Fibroblast of pulmonary artery (primary cell): ENCODE measurements at regions not wholly inside any gene's neighbourhood (a gene's known extent, or its start where the extent isn't known, plus 50 kb on each side); places are given as distances from the start of the nearest gene placed in this dataset.

Experiments used
- DNase-seq: peaks from one replicate; pipeline ENCODE4 v3.0.0-alpha.2; 2010; ENCODE audit warnings: low read depth
- H3K4me3 ChIP-seq: replicated peaks from 2 replicates; pipeline ENCODE4 v1.5.1; 2011; ENCODE audit warnings: low read depth, mild to moderate bottlenecking, control low read depth, low read length, moderate library complexity
- TF ChIP-seq, protein P1 (sequence below): IDR thresholded peaks from 2 replicates; pipeline ENCODE4 v1.5.1; 2011; ENCODE audit warnings: mild to moderate bottlenecking, control low read depth, low read length, inconsistent platforms; ENCODE audit errors: missing control alignments

DNA sequence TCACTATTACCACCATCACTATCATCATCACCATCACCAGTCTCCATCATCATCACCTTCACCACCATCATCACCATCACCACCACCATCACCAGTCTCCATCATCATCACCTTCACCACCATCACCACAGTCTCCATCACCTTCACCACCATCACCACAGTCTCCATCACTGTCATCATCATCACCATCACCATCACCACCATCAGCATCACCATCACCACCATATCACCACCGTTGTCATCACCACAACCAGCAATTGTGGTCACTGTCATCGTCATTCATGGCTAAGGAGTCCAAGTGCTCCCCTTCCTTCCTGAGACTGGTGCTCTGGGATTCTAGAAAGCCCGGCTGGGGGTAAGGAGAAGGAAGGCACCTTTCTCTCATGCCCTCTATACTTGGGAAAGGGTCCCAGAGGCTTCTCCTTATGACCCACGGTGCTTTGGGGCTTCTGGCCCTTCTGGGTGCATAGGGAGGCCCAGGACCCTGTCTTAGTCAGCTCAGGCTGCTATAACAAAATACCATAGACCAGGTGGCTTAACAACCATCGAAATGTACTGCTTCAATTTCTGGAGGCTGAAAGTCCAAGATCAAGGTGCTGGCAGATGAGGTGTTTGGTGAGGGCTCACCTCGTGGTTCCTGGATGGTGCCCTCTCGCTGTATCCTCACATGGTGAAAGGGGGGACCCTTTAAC is 93.4 kb upstream of the GSE1 start:
- TF ChIP-seq, protein P1, sequence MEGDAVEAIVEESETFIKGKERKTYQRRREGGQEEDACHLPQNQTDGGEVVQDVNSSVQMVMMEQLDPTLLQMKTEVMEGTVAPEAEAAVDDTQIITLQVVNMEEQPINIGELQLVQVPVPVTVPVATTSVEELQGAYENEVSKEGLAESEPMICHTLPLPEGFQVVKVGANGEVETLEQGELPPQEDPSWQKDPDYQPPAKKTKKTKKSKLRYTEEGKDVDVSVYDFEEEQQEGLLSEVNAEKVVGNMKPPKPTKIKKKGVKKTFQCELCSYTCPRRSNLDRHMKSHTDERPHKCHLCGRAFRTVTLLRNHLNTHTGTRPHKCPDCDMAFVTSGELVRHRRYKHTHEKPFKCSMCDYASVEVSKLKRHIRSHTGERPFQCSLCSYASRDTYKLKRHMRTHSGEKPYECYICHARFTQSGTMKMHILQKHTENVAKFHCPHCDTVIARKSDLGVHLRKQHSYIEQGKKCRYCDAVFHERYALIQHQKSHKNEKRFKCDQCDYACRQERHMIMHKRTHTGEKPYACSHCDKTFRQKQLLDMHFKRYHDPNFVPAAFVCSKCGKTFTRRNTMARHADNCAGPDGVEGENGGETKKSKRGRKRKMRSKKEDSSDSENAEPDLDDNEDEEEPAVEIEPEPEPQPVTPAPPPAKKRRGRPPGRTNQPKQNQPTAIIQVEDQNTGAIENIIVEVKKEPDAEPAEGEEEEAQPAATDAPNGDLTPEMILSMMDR, result no peak
- H3K4me3 ChIP-seq, result no peak overlapping the region
- DNase-seq, result no peak

DNA sequence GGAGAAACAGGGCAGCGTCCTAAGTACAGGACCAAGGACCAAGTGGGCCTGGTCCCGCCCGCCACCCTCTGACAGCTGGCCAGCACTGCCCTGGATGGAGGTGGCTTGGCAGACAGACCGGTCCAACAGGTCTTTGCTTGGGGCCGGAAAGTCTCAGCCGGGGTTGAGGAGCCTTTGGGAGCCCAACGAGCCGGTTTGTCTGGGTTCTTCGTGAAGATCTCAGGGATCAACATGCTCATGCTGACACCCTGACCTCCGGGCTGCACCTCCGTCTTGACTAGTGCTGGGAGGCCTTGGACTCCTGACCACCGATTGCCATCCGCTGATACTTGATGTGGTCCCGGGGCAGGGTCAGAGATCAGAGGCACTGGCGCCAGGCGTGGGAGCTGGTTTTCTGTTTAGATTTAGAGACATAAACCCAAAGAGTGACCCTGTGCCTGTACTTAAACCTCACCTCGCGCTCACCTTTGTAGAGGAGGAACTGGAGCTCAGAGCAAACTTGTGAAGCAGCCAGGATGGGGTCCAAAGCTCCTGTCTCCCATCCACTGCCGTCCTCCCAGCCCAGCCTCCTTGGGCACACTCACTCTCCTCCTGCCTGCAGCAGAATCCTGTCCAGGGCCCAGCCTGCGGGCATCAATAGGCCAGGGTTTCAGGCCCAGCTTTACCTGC is 92.1 kb upstream of the GSE1 start:
- TF ChIP-seq, protein P1, result no peak
- DNase-seq, result no peak
- no peak overlapping the region for H3K4me3 ChIP-seq

DNA sequence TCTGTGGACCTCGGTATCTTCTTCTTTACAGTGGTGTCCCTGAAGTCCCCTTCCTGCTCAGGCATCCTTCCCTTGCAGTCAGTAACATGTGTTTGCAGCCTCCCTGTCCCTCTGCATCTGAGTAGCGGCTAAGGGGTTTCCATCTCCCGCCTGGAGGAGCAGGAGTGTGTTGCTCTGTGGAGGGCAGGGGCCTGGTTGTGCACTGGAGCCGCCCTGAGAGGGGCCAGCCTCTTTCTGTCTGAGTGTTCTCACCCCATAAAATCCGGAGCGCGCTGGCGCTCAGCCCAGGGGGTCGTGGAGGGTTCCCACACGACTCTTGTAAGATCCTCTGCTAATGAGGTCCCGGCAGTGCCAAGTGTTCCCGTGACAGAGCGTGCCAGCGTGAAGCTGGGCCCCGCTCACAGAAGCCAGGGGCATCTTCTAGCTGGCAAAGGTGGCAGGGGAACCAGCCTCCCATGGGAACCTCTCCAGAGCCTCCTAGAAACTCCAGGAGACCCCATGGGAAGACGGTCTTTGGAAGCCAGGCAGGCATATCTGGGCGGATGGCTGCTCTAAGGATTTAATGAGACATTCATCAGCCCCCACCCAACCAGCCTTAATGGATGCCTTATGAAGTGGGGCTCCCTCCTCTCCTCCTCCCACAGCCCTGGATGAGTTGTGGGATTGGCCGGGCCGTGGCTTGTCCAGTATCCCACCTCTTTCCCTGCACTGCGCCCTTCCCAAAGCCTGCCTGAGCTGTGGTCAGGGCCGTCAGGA is 91.4 kb upstream of the GSE1 start:
- H3K4me3 ChIP-seq, result no peak overlapping the region
- TF ChIP-seq, protein P1, result no peak
- DNase-seq, result no peak

DNA sequence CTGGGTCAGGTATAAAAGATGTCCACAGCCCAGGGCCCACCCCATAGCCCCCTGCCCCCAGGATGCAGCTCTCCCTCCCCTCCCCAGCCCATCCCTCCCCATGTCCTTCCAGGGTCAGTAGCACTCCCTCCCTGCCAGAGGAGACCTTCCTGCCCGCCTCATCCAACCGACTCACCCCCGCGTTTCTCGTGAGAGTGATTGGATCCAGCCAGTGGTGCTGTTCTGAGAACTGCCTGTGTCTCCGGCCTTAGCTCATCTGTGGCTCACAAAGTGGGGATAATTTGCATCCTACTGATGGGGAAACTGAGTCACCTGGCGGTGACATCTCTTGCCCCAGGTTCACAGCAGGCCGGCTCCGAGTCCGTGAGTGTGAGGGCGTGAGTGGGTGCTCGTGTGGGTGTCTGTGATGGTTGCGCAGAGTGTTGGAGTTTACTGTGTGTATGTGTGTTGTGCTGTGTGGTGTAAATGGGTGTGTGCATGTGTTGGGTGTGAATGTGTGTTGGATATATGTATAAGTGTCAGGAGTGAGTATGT is 90.7 kb upstream of the GSE1 start:
- no peak overlapping the region for H3K4me3 ChIP-seq
- no peak for DNase-seq
- TF ChIP-seq, protein P1, result no peak

DNA sequence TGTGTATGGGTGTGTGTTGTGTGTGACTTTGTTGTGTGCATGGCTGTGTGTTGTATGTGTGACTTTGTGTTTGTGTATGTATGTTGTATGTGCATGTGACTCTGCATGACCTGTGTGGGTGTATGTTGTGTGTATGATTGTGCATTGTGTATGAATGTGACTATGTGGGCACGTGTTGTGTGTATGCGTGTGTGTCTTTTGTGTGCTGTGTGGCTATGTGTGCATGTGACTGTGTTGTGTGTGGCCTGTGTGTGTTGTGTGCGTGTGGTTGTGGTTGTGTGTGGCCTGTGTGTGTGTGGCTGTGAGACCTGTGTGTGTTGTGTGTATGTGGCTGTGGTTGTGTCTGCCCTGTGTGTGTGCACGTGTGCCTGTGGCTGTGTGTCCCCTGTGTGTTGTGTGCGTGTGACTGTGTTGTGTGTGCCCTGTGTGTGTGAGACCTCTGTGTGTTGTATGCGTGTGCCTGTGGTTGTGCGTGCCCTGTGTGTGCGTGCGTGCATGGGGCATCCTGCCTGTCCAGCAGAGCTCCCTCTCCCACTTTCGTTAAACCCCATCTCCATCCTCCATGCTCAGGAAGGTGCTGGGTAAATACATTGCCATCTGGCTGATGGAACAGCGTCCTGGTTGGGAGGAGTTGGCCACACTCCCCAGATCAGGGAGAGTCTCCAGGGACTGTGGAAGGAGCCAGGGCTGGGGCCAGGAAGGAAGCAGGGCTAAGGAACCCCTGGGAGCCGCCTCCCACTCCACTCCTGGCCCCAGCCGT is 90.1 kb upstream of the GSE1 start:
- no peak overlapping the region for H3K4me3 ChIP-seq
- peak; percentile 51 for DNase-seq
- TF ChIP-seq, protein P1, result no peak

DNA sequence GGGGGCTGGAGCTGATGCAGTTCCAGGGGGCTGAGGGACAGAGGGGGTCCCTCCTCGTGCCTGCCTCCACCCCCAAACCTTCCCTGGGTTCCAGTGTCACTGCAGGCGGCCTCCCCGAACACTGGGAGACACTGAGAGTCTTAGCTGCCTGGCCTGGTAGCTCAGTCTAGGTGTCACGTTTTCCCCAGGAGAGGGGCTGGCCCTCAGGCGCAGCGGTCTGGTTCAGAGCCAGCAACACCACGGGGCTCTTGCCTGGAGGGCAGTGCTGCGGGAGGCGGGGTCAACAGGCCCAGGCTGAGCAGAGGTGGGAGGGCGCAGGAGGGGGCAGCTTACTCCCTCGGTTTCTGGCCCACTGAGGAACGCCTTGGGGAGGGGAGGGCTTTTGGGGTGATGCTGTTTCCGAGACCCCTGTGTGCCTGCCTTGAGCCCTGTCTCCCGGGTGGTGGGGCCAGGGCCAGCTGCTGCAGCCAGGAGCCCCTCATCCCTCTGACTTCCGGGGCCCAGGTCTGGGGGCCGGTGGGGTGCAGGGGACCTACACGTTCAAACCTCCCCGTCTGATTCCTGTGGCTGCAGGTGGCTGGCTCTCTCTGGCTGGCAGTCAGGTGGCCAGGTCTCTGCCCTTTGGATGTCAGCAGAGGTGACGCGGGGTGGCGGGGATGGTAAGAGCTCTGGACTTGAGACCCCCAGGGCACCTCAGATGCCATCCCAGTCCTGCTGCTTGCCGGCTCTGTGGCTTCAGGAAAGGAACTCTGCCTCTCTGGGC is 89.3 kb upstream of the GSE1 start:
- TF ChIP-seq, protein P1, result no peak

More for the DNA sequence above, 89.3 kb upstream of the GSE1 start:
- DNase-seq, result peak; percentile 34
- H3K4me3 ChIP-seq, result no peak overlapping the region
